BLaER1 treated with 17β-estradiol and CSF1 and Interleukin-3, amounts not matched to agents 10 nM and 100 nM (cell line): ENCODE measurements at regions not wholly inside any gene's neighbourhood (a gene's known extent, or its start where the extent isn't known, plus 50 kb on each side); places are given as distances from the start of the nearest gene placed in this dataset.
"Not testable (repeated sequence)": the region's sequence is repeated elsewhere in the genome, so short reads cannot be mapped to it uniquely, and the experiment has no call there.

Source experiments
- H3K27ac ChIP-seq, 11 experiments: shearing (Covaris generic); formaldehyde crosslinking; 2 replicates each; pipeline ENCODE4 v1.8.1; 2022
- H3K27me3 ChIP-seq, 11 experiments: shearing (Covaris generic); formaldehyde crosslinking; 2 replicates each; pipeline ENCODE4 v1.8.1; 2022
- H3K36me3 ChIP-seq, 11 experiments: shearing (Covaris generic); formaldehyde crosslinking; 2 replicates each; pipeline ENCODE4 v1.8.1; 2022
- H3K4me1 ChIP-seq, 10 experiments: shearing (Covaris generic); formaldehyde crosslinking; 2 replicates each; pipeline ENCODE4 v1.8.1; 2022
- H3K4me2 ChIP-seq, 11 experiments: shearing (Covaris generic); formaldehyde crosslinking; 2 replicates each; pipeline ENCODE4 v1.8.1; 2022
- H3K4me3 ChIP-seq, 10 experiments: shearing (Covaris generic); formaldehyde crosslinking; 2 replicates each; pipeline ENCODE4 v1.8.1; 2022
- H3K9ac ChIP-seq, 11 experiments: shearing (Covaris generic); formaldehyde crosslinking; 2 replicates each; pipeline ENCODE4 v1.8.1; 2022
- H3K9me3 ChIP-seq, 11 experiments: shearing (Covaris generic); formaldehyde crosslinking; replicated peaks in 1 of 11; 2 replicates each; pipeline ENCODE4 v1.8.1; 2022
- H4K20me1 ChIP-seq, 11 experiments: shearing (Covaris generic); formaldehyde crosslinking; 2 replicates each; pipeline ENCODE4 v1.8.1; 2022
- Cebpa-rat ChIP-seq, 11 experiments: shearing (Covaris generic); IDR thresholded peaks; 2 replicates each; pipeline ENCODE4 v1.8.1; 2022

- Histone ChIP-seq H3K4me3 (no peak overlapping the region), H3K4me1 (peaks cover 0 to 6% (median 4%) of the 10 kb centered on the region in 10 experiments; a peak in 8 of 20 replicates), H3K9me3 (no peaks in the 10 kb centered on the region), H3K9ac (no peak overlapping the region), H3K27me3 (no peaks in the 10 kb centered on the region), H3K27ac (no peak overlapping the region), H4K20me1 (no peaks in the 10 kb centered on the region), H3K4me2 (no peak overlapping the region), H3K36me3 (no peaks in the 10 kb centered on the region)
- no peak for TF ChIP-seq Cebpa-rat (IDR thresholded peaks at IDR 0.05)
Measured at GRCh38 chr6:115573861-115574260, 486.8 kb downstream of the FRK start.

DNA sequence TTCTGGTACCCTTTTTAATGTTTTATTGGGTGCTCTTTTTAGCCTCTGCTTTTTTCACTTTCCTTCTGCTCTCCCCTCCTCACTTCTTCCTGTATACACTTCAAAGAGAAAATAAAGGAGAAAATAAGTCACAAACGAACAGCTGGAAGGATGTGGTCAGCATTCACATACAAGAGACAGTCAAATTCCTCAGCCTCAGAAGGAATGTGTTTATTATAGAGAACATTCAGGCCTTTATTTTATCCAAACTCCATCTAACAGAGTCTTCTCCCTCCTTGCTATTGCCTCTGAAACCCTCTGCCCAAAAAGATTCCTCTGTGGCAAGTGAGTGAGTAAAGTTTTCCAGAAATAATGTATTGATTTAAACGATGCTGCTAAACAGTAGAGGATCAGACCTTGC, 490.4 kb downstream of the FRK start:
- Histone ChIP-seq H3K4me3 (no peak overlapping the region), H3K4me2 (peak overlapping the region in 6 of 11 experiments; percentile 15 to 34 (median 24); a peak in 3 of 22 replicates), H3K36me3 (no peaks in the 10 kb centered on the region), H3K27me3 (no peaks in the 10 kb centered on the region), H3K4me1 (peaks cover 0 to 6% (median 4%) of the 10 kb centered on the region in 10 experiments; a peak in 8 of 20 replicates), H3K9me3 (no peaks in the 10 kb centered on the region), H3K9ac (no peak overlapping the region), H3K27ac (no peak overlapping the region), H4K20me1 (no peaks in the 10 kb centered on the region)
- no peak for TF ChIP-seq Cebpa-rat (IDR thresholded peaks at IDR 0.05)

- H3K27me3 ChIP-seq, result no peaks in the 10 kb centered on the region
- H3K36me3 ChIP-seq, result no peaks in the 10 kb centered on the region
- TF ChIP-seq Cebpa-rat (IDR thresholded peaks at IDR 0.05), result no peak
- H3K9me3 ChIP-seq, result no peaks in the 10 kb centered on the region
- H3K27ac ChIP-seq, result no peak overlapping the region
- no peaks in the 10 kb centered on the region for H3K4me1 ChIP-seq
- no peak overlapping the region for H3K4me2 ChIP-seq
- H4K20me1 ChIP-seq, result no peaks in the 10 kb centered on the region
- H3K9ac ChIP-seq, result no peak overlapping the region
- H3K4me3 ChIP-seq, result no peak overlapping the region
Measured at GRCh38 chr6:115554060-115554459, 506.6 kb downstream of the FRK start.

GRCh38 chr6:115551527-115551926, 509.2 kb downstream of the FRK start:
- TF ChIP-seq Cebpa-rat (IDR thresholded peaks at IDR 0.05), result no peak

GRCh38 chr6:115545672-115545986, 515.1 kb downstream of the FRK start:
- Histone ChIP-seq H3K4me1 (no peaks in the 10 kb centered on the region), H3K4me2 (no peak overlapping the region), H3K4me3 (no peak overlapping the region), H4K20me1 (no peaks in the 10 kb centered on the region), H3K27me3 (no peaks in the 10 kb centered on the region), H3K36me3 (no peaks in the 10 kb centered on the region), H3K27ac (no peak overlapping the region), H3K9me3 (peaks cover 0 to 5% (median 0%) of the 10 kb centered on the region in 11 experiments; a peak in 2 of 22 replicates), H3K9ac (no peak overlapping the region)
- no peak for TF ChIP-seq Cebpa-rat (IDR thresholded peaks at IDR 0.05)

More at GRCh38 chr6:115551527-115551926, 509.2 kb downstream of the FRK start:
- H3K27me3 ChIP-seq, result no peaks in the 10 kb centered on the region
- no peak overlapping the region for H3K9ac ChIP-seq
- no peaks in the 10 kb centered on the region for H3K9me3 ChIP-seq
- no peaks in the 10 kb centered on the region for H3K4me1 ChIP-seq
- H3K36me3 ChIP-seq, result no peaks in the 10 kb centered on the region
- no peak overlapping the region for H3K4me3 ChIP-seq
- no peak overlapping the region for H3K27ac ChIP-seq
- no peak overlapping the region for H3K4me2 ChIP-seq
- H4K20me1 ChIP-seq, result no peaks in the 10 kb centered on the region

GRCh38 chr6:115544765-115545671, 515.7 kb downstream of the FRK start:
- TF ChIP-seq Cebpa-rat (IDR thresholded peaks at IDR 0.05), result no peak
- Histone ChIP-seq H3K4me3 (no peak overlapping the region), H3K9me3 (peaks cover 0 to 5% (median 0%) of the 10 kb centered on the region in 11 experiments; a peak in 2 of 22 replicates), H4K20me1 (no peaks in the 10 kb centered on the region), H3K36me3 (no peaks in the 10 kb centered on the region), H3K4me1 (no peaks in the 10 kb centered on the region), H3K4me2 (no peak overlapping the region), H3K9ac (no peak overlapping the region), H3K27ac (no peak overlapping the region), H3K27me3 (no peaks in the 10 kb centered on the region)

DNA sequence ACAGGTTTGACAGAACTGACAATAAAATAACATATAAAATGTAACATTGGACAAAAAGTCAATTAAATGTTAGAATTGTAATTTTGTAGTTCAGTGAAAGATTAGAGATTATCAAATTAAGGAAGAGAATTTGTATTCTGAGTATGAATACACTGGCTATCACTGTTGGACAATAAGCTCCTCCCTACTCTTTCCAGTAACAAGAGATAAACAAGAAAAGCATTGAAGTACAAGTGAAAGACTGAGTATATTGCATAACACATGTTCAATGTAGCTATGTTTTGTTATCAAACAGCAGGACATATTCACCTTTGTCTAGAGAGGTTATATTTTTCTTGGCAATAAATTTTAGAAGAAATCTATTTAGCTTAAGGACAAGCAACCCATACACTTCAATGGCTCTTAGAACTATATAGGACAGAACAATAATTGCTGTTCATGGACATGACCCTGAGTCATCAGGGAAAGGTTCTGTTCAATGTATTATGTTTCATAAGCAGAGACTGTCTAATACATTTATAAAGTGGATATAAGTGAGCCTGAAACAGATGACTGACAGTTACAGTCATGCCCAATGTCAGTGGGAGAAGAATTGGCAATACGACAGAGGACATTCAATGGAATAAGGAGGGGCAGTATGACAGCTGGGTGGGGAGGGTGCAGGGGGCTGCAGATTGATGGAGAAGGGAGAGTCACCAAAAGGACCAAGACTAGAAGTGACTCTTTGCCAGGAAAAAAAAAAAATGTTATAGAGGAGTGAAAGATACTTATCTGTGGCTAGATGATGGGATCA, 520.4 kb downstream of the FRK start:
- Histone ChIP-seq H4K20me1 (no peaks in the 10 kb centered on the region), H3K4me1 (no peaks in the 10 kb centered on the region), H3K9me3 (peaks cover 0 to 5% (median 0%) of the 10 kb centered on the region in 11 experiments; a peak in 2 of 22 replicates), H3K9ac (no peak overlapping the region), H3K36me3 (no peaks in the 10 kb centered on the region), H3K27ac (no peak overlapping the region), H3K4me3 (no peak overlapping the region), H3K4me2 (no peak overlapping the region), H3K27me3 (no peaks in the 10 kb centered on the region)
- TF ChIP-seq Cebpa-rat (IDR thresholded peaks at IDR 0.05), result no peak

DNA sequence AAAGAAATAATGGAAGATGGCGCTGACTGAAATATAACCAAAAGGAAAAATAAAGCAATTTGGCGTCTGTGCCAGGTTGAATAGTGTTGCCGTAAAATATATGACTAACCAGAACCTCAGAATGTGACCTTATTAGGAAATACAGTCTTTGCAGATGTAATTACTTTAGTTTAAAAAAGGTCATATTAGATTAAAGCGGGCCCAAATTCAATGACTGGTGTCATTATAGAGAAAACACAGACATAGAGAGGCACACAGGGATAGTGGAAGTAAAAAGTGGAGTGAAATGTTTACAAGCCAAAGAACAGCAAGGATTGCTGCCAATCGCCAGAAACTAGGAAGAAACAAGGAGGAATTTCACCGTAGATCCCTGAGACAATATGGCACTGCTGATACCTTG, 521.2 kb downstream of the FRK start:
- no peaks in the 10 kb centered on the region for H4K20me1 ChIP-seq
- no peak overlapping the region for H3K9ac ChIP-seq
- no peak overlapping the region for H3K4me3 ChIP-seq
- TF ChIP-seq Cebpa-rat (IDR thresholded peaks at IDR 0.05), result no peak
- no peaks in the 10 kb centered on the region for H3K9me3 ChIP-seq
- no peak overlapping the region for H3K27ac ChIP-seq
- H3K4me1 ChIP-seq, result no peaks in the 10 kb centered on the region
- no peak overlapping the region for H3K4me2 ChIP-seq
- no peaks in the 10 kb centered on the region for H3K36me3 ChIP-seq
- no peaks in the 10 kb centered on the region for H3K27me3 ChIP-seq

DNA sequence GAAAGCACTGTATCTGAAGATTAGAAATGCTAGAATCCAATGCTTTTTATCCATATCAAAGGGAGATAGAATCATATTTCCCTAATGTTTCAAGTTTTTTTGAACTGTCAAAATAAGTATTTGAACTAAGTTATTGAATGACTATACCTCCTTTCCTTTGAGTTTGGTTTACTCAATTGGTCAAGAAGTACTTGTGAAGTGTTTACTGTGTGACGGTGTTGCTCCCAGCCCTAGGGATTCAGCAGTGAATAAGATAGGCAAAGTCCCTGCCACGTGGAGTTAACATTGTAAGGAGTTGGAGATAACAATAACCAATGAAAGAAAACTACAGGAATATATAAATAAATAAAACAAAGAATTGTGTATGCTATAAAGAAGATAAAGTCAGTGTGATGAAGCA, 535.9 kb downstream of the FRK start:
- Histone ChIP-seq H3K27ac (no peak overlapping the region), H3K36me3 (no peaks in the 10 kb centered on the region), H3K9ac (no peak overlapping the region), H3K9me3 (peaks cover 5 to 14% (median 9%) of the 10 kb centered on the region in 11 experiments; a peak in 12 of 22 replicates), H4K20me1 (no peaks in the 10 kb centered on the region), H3K4me1 (no peaks in the 10 kb centered on the region), H3K4me3 (no peak overlapping the region), H3K27me3 (no peaks in the 10 kb centered on the region), H3K4me2 (no peak overlapping the region)
- no peak for TF ChIP-seq Cebpa-rat (IDR thresholded peaks at IDR 0.05)

DNA sequence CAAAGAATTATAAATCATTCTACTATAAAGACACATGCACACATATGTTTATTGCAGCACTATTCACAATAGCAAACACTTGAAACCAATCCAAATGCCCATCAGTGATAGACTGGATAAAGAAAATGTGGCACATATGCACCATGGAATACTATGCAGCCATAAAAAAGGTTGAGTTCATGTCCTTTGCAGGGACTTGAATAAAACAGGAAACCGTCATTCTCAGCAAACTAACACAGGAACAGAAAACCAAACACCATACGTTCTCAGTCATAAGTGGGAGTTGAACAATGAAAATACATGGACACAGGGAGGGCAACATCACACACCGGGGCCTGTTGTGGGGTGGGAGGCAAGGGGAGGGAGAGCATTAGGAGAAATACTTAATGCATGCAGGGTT, 538.9 kb downstream of the FRK start:
- H3K9ac ChIP-seq, H3K36me3 ChIP-seq, H3K4me3 ChIP-seq, H3K27me3 ChIP-seq, H4K20me1 ChIP-seq, H3K4me1 ChIP-seq, H3K27ac ChIP-seq, H3K4me2 ChIP-seq: not testable (repeated sequence)
- peaks cover 5 to 14% (median 9%) of the 10 kb centered on the region in 11 experiments; a peak in 12 of 22 replicates for H3K9me3 ChIP-seq
